HG03060 (cell line): ENCODE measurements at regions not wholly inside any gene's neighbourhood (a gene's known extent, or its start where the extent isn't known, plus 50 kb on each side); places are given as distances from the start of the nearest gene placed in this dataset.

ENCODE experiments used
- ATAC-seq: cut with Tn5 transposase; IDR thresholded peaks from one replicate; pipeline ENCODE4 v1.9.1; 2021; ENCODE audit warnings: low read depth, moderate number of reproducible peaks; ENCODE audit not compliant: unreplicated experiment

DNA sequence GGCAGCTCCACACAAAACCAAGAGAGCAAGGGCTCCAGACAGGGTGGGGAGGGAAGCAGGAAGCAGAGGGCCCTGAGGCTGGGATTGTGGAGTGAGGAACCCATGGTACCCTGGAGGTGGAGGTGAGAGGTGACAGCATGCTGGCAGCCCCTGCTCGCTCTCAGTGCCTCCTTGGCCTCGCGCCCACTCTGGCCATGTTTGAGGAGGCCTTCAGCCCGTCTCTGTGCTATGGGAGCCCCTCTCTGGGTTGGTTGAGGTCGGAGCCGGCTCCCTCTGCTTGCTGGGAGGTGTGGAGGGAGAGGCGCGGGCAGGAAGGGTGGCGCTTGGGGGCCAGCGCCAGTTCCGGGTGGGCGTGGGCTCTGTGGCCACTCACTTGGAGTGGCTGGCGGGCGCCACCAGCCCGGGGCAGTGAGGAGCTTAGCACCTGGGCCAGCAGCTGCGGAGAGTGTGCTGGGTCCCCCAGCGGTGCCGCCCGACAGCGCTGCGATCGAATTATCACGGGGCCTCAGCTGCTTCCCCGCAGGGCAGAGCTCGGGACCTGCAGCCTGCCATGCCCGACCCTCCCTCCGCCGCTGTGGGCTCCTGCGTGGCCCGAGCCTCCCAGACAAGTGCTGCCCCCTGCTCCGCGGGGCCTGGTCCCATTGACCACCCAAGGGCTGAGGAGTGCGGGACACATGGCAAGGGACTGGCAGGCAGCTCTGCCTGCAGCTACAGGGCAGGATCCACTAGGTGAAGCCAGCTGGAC is 196.0 kb downstream of the DACT1 start:
- no peak for ATAC-seq

DNA sequence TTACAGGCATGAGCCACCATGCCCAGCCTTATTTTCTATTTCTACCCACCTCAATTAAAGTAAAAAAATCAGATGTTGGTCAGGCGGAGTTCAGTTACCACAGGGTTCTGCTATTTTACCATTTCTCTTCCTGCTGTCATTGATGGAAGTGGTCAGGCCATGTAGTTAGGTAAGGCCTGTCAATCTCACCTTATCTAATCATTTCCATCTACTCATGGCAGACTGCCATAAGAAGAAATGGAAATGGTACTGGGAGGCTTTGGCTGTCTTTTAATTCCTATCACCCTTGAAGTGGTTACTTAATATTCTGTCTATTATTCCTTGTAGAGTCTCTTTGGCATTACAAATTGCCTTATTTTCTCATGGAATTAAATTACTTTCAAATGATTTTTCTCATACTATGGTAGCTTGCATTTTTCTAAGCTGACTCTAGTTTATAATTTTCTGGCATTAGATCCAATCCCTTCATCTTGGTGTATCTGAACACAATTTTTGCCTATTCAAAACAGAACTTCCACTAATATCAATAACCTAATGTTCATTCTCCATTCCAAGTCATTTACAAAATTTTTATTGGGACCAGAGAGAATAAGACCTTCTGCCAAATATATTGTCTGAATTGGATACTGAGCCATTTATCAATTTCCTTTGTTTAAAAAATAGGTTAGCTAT is 198.7 kb downstream of the DACT1 start:
- no peak for ATAC-seq

DNA sequence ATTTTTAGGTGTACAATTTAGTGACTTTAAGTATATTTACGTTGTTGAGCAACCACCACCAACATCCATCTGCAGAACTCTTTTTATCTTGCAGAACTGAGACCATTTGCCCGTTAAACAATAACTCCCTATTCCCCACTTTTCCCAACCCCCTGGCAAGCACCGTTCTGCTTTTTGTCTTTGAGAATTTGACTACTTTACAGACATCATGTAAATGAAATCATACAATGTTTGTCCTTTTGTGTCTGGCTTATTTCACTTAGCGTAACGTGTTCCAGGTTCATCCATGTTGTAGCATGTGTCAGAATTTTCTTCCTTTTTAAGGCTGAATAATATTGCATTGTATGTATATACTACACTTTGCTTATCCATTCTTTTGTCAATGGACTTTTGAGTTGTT is 201.5 kb downstream of the DACT1 start:
- no peak for ATAC-seq

DNA sequence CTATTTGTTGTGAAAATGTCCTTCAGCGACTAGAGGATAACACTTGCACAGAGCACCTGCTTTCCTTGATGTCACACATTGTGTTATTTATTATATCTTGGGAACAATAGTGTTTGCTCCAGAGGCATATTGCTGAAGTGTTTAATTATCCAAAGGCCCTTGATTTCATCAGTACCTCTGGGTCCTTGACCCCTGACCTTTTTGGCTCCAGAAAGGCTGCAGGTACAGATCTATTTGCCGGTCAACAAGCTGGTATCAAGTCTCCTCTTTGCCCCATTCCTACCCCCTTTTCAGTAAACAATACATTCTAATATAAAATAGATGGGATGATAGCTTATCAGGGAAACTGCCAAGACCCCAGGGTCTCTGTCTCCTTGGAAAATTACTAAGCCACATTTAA is 206.8 kb downstream of the DACT1 start:
- no peak for ATAC-seq

DNA sequence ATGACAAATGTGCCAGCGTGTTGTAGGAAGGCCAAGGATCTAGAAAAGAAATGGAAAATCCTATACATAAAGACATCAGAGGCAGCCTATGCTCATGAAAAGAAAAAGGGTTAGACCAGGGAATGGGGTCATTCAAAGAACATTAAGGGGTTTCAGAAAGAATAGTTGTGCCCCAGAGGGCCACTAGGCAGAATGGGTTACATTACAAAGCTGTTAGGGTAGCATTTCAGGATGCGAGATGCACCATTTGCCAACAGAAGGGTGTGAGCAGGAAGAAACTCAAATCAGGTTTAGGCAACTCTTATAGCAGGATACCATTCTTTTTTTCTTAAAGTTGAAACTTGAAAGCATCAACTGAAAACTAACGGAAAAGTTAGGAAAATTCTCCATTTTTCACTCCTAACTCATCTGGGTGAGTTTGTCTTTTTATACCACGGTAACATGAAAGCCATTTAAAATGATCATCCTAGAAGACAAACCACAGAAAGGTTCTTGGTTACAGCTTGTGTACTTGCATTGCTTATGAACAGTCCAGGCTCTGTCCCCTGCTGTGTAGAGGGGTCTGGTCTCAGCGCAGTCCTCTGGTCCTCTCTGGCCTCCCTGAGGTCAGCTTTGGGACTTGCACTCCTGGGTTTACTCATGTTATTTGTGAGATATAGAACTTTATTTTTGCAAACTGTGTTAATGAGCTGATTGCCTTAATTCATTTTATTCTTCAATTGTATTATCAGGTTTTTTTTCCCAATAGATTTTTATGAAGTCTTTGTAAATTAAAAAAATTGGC is 209.1 kb downstream of the DACT1 start:
- ATAC-seq = no peak

DNA sequence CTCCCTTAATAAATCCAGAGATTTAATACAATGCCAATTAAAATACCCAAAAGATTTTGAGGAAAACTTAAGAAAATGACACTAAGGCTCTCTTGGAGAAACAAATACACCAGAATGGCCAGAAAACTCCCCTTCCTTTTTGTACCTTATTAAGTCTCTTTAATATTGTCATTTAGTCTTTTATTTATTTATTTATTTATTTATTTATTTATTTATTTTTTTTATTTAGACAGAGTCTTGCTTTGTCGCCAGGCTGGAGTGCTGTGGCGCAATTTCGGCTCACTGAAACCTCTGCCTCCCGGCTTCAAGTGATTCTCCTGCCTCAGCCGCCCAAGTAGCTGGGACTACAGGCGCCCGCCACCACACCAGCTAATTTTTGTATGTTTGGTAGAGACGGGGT is 210.6 kb downstream of the DACT1 start:
- ATAC-seq = no peak

DNA sequence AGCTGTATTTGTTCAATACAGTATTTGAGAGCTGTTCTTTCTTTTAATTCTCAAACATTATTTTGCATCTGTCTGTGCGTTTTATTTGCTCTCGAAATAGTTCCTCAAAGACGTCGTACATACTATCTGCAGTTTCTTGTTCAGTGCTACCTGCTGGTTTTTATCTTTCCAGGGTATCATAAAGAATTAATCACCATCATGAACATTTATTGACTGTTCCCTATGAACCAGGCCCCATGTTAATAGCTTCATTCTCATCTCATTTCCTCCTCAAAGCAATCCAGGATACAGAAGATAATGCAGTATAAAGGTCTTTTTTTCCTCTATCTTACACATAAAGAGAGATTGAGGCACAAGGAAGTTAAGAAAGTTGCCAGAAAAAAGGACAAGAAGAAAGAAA is 211.8 kb downstream of the DACT1 start:
- ATAC-seq = no peak

DNA sequence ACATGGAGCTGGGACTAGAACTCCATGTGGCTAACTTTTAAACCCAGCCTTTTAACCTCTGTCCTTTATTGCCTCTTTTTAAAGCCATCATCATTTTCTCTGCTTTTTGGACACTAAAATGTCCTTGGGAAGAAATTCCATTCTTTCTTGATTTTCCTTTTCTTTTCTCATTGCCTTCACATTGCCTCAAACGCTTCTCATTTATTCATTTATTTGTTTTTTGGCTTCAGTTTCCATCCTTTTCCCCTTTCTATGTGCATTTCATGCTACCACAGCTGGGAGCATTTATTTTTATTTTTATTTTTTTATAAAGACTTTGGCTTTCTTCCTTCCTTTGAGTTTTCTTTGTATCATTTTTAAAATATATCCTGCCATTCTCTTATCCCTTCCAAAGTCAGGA is 212.2 kb downstream of the DACT1 start:
- ATAC-seq = no peak

DNA sequence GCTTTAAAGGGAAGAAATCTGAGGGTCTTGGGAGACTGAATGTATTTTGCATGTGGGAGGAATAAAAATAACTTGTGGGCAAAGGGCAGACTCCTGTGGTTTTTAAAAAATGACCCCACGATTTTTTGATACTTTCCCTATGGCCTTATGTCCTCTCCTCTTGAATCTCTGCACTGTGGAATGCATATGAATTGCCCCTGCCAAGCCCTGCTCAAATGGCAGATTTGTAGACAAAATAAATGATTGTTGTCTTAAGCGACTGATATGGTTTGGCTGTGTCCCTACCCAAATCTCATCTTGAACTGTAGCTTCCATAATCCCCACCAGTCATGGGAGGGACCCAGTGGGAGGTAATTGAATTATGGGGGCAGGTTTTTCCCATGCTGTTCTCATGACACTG is 223.8 kb downstream of the DACT1 start:
- ATAC-seq = no peak

DNA sequence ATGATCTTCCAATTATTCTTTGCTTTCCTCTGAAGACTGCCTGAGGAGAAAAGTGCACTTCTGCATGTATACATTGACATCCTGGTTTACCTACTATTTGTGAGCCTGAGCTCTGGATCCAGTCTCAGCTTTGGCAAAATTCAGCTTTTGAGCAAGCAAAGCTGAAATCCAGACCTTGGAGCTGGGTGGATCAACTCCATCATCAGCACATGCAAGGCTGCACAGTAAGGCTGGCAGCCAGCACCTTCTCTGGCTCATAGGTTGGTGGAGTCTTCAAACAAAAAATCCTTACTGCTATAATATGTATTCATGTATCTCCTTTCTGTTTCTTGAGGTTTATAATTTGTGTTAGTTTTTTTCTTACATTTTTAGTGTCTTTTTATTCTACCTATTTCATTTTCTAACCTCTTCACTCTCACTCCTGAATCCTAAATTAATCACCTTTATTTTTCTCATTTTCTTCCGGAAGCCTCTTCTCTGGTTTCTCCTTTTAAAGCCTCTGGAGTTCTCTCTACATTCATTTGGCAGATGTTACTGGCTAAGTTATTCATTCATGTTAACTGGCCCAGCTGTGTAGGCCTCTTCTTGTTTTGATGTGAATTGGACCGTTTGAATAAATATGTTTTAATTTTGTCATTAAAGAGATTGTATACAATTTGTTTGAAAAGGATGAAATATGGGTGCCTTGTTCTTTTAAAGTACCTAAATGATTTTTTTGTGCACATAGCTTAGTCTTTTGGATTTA is 224.8 kb downstream of the DACT1 start:
- no peak for ATAC-seq

DNA sequence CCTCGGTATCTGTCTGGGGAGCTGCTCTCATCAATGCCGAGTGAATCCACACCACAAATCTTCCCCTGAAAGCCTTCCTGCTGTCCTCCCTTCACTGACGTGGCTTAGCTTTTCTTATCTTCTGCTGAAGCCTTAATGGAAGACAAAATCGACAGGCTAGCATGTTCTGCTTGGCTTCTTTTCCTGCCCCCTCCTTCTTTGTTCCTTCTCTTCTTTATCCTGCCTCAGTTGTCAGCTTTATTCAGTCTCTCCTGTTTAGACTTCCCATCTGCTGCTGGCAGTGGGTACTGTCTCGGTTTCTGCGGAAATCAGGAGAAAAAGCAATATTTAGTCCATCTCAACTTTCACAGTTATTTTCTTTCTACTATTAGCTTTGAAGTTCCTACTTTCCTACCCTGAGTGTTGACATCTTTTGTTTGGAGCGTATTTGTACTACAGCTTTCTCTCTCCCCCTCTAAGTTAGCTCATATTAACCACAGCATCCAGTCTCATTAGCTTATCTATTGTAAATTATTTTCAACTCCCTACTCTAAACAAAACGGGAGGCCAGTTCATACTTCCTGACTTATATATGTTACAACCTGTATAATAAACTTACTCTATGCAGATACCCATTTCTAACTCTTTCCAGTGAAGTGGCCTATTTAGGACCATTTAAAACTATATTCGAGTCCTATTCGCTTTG is 226.0 kb downstream of the DACT1 start:
- no peak for ATAC-seq

DNA sequence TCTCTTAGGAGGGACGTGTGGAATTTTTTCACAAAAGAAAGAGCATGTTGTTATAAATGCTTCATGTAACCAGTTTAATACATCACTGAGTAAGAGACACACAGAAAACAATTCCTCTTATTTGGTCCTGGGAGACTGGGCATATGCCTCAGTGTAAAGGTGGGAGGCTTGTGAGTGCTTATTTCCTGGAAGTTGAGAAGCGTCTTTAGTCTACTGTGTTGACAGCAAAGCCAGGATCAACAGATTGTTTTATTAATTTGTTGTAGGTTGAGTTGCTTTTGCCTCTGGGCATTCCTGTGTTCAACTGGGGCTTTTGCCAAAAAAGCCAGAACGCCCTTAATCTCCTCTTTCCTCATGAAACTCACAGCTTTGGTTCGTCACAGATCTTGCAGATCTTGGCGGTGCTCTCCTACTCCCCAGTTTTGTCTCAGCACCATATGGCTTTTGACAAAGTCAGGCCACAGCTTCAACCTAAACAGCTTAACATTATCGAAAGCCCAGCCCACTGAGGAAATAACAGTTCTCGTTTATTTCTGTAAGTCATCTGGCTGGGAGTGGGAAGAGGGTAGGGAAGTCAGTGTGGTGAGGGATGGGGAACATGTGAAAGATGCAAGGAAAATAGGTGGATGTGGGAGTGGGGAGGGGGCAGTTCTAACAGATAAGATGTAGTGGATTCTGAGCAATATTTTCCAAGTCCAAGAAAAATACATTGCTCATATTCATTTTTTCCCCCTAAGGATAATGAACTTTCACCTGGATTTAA is 227.2 kb downstream of the DACT1 start:
- no peak for ATAC-seq

DNA sequence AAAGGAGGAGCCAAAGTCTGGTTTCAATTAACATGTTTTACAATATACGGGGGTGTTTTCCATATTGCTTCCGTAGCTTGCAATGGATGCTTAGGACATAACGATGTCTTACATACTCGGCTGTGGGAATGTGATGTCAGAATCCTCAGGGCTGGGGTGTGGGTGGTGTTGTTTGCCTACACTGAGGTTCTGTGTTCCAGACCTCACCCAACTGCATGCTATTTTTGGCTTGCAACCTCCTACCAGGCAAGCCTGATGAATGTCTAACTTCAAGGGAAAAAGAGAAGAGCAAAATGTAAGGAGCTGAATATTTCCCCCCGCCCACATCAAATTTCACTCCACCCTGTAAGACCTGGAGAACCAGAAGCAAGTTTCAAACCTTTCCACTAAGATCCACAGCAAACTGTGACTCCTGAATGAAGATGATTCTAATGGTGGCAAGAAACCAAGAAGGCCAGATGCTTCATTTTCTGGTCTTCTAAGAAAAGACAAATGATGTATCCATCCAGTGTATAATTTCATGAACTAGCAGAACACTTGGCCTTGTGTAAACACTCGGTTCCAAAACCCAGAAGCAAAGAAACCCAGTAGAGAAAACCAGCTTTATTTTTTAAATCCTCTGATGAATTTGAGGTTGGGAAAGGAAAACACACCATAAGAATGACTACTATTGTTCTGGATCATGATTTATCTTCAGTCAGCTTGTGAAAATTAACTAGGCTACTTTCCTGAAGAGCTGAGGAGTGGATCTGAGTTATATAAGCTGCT is 227.9 kb downstream of the DACT1 start:
- no peak for ATAC-seq

DNA sequence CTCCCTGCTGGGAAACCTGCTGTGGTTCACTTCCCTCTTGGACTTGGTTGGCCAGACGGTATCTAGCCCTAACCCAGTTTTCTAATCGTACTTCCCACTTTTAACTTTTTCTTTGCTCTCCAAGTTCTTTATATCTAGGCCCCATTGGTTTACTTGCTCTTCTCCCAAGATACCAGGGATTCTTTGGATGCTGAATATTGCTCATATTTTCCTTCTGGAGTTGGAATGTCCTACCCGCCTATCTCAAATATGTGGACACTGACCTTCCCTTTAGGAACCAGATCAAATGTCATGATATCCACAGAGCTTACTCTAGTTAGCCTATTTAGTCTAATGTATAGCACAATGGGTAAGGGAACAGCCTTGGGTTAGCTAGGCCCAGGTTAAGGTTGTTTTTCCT is 228.6 kb downstream of the DACT1 start:
- ATAC-seq = no peak

DNA sequence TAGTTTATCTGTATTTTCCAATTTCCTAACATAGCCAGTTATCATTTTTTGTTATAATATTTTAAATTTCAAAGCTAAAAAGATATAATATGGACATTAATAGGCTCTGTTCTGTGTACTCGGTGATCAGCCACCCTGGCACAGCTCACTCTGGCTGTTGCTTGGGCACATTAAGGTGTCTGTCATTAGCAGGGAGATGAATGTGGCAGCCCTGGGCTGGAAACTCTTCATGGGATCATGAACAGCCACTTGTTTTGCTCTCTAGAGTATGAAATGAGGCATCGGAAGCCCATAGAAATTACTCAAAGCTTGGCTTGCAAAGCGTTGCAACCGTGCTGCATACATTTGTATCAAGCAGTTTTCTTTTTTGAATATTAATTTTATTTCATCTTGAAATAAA is 233.2 kb downstream of the DACT1 start:
- no peak for ATAC-seq

DNA sequence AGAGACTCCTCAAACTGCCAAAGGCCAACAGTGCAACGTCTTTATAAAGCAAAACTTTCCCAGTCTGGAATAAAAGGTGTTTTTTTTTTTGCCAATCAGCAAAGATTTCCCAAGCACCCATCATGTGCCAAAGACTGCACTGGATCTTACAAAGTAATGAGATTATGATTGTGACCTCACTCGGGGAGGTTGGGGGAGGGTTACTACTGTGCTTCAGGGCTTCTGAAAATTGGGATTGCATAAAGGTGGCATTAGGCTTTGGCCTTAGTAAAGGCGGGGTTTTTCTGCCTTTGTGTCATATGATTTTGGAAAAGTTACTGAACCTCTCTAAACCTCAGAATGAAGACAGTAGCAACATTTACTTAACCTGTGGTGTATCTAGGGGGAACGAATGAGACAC is 233.8 kb downstream of the DACT1 start:
- ATAC-seq = no peak

DNA sequence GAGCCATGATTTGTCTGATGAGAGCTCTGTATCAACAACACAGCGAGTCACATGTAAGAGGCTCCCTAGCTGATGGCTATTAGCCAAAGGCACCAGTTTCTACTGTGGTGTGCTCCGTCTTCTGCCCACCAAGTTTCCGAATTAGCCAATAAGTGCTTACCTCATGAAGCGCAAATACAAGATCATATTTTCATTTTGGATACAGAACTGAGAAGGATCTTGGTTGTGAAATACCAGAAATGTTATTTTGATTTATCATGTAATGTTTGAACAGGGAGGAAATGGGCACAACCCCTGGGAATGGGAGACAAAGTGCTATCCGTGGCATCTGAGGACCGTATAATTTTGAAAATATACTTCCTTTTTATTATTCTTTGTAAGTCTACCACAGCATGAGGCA is 234.3 kb downstream of the DACT1 start:
- ATAC-seq = no peak

DNA sequence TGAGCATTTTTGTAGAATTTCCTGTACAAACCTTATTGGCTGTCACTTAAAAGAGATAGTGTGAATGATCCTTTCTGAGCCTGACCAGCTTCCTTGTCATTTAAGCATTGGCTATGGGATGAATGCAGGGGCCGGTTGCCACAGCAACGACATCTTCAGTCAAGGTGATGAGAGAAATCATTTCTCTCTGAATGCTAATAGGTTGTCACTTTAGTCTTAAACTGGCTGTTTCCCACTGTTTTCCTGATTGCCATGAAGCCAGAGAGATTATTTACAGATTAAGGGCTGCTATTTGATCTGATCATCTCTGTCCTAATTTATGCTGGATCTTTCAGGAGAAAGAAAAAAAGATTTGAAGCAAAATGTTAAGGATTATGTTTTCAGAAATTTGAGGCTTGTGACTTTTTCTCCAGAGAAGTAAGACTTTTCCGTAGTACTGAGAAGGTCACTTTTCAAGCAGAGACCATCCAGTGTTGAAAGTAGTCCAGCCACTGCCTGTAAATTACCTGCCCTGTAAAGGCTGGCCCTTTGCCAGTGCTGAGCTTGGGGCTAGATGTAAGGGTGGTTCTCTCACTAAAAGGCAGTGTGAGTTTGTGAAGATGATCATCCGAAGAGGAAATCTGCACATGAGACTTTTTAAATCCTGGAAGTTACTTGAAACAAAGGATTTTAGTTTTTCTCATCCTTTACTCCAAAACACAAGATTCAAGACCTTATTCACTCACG is 235.6 kb downstream of the DACT1 start:
- no peak for ATAC-seq
